HL-60 (cell line): ENCODE measurements at regions not wholly inside any gene's neighbourhood (a gene's known extent, or its start where the extent isn't known, plus 50 kb on each side); places are given as distances from the start of the nearest gene placed in this dataset.

ENCODE experiments used
- DNase-seq, 2 experiments: peaks; one replicate each; pipeline ENCODE4 v3.0.0-alpha.2; 2010 to 2020; ENCODE audit warnings: low read depth in 1 of 2, low spot score in 1 of 2
- H3K27ac ChIP-seq: fragments of 250-450 bp; sonication (Bioruptor Pico); replicated peaks from 2 replicates; pipeline ENCODE4 v1.5.1; 2020; ENCODE audit warnings: mild to moderate bottlenecking, moderate library complexity
- H3K27me3 ChIP-seq: fragments of 250-450 bp; sonication (Bioruptor Pico); 2 replicates; pipeline ENCODE4 v1.5.1; 2021; ENCODE audit warnings: mild to moderate bottlenecking, moderate library complexity; ENCODE audit not compliant: insufficient read depth, poor library complexity, severe bottlenecking
- H3K4me3 ChIP-seq: replicated peaks from 2 replicates; pipeline ENCODE4 v1.5.1; 2011; ENCODE audit warnings: mild to moderate bottlenecking, control low read depth, low read length; ENCODE audit not compliant: insufficient read depth
- CTCF ChIP-seq: IDR thresholded peaks from one replicate; pipeline ENCODE4 v1.5.1; 2011; ENCODE audit warnings: low read length, control low read depth, inconsistent platforms; ENCODE audit not compliant: insufficient read depth
- GABPA ChIP-seq: IDR thresholded peaks from 2 replicates; pipeline ENCODE4 v1.6.1; 2012; ENCODE audit warnings: low read depth
- POLR2AphosphoS5 ChIP-seq: IDR thresholded peaks from 2 replicates; pipeline ENCODE4 v1.6.1; 2012; ENCODE audit warnings: low read depth
- SPI1 ChIP-seq: IDR thresholded peaks from 2 replicates; pipeline ENCODE4 v1.6.1; 2012; ENCODE audit warnings: low read depth, mild to moderate bottlenecking, borderline replicate concordance
- TF ChIP-seq, protein P1 (sequence below): IDR thresholded peaks from 2 replicates; pipeline ENCODE4 v1.6.1; 2012; ENCODE audit warnings: low read depth; ENCODE audit not compliant: insufficient replicate concordance

GRCh38 chr2:167592441-167592840, 655.0 kb downstream of the STK39 start:
- no peak for TF ChIP-seq POLR2AphosphoS5
- no peak for TF ChIP-seq CTCF
- no peak for TF ChIP-seq SPI1
- TF ChIP-seq GABPA = no peak
- TF ChIP-seq, protein P1, sequence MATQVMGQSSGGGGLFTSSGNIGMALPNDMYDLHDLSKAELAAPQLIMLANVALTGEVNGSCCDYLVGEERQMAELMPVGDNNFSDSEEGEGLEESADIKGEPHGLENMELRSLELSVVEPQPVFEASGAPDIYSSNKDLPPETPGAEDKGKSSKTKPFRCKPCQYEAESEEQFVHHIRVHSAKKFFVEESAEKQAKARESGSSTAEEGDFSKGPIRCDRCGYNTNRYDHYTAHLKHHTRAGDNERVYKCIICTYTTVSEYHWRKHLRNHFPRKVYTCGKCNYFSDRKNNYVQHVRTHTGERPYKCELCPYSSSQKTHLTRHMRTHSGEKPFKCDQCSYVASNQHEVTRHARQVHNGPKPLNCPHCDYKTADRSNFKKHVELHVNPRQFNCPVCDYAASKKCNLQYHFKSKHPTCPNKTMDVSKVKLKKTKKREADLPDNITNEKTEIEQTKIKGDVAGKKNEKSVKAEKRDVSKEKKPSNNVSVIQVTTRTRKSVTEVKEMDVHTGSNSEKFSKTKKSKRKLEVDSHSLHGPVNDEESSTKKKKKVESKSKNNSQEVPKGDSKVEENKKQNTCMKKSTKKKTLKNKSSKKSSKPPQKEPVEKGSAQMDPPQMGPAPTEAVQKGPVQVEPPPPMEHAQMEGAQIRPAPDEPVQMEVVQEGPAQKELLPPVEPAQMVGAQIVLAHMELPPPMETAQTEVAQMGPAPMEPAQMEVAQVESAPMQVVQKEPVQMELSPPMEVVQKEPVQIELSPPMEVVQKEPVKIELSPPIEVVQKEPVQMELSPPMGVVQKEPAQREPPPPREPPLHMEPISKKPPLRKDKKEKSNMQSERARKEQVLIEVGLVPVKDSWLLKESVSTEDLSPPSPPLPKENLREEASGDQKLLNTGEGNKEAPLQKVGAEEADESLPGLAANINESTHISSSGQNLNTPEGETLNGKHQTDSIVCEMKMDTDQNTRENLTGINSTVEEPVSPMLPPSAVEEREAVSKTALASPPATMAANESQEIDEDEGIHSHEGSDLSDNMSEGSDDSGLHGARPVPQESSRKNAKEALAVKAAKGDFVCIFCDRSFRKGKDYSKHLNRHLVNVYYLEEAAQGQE = no peak
- Histone ChIP-seq H3K4me3 (no peak overlapping the region), H3K27ac (no peak overlapping the region), H3K27me3 (no peaks in the 10 kb centered on the region)
- no peak for DNase-seq

GRCh38 chr2:167582619-167583018, 664.8 kb downstream of the STK39 start:
- Histone ChIP-seq H3K4me3 (no peak overlapping the region), H3K27ac (no peak overlapping the region), H3K27me3 (no peaks in the 10 kb centered on the region)
- TF ChIP-seq CTCF (no peak), GABPA (no peak), SPI1 (no peak)
- TF ChIP-seq, protein P1 = no peak
- no peak for DNase-seq

GRCh38 chr2:167581961-167582574, 665.3 kb downstream of the STK39 start:
- no peaks in the 10 kb centered on the region for H3K27me3 ChIP-seq
- TF ChIP-seq, protein P1 = no peak
- no peak for TF ChIP-seq POLR2AphosphoS5
- no peak overlapping the region for H3K4me3 ChIP-seq
- no peak overlapping the region for H3K27ac ChIP-seq
- no peak for DNase-seq
